HG03558 (cell line): ENCODE measurements at regions not wholly inside any gene's neighbourhood (a gene's known extent, or its start where the extent isn't known, plus 50 kb on each side); places are given as distances from the start of the nearest gene placed in this dataset.
"Not testable (repeated sequence)": the region's sequence is repeated elsewhere in the genome, so short reads cannot be mapped to it uniquely, and the experiment has no call there.

ENCODE experiments used
- ATAC-seq: cut with Tn5 transposase; IDR thresholded peaks from one replicate; pipeline ENCODE4 v1.9.1; 2021; ENCODE audit warnings: moderate number of reproducible peaks; ENCODE audit not compliant: unreplicated experiment; ENCODE audit errors: extremely low read depth

DNA sequence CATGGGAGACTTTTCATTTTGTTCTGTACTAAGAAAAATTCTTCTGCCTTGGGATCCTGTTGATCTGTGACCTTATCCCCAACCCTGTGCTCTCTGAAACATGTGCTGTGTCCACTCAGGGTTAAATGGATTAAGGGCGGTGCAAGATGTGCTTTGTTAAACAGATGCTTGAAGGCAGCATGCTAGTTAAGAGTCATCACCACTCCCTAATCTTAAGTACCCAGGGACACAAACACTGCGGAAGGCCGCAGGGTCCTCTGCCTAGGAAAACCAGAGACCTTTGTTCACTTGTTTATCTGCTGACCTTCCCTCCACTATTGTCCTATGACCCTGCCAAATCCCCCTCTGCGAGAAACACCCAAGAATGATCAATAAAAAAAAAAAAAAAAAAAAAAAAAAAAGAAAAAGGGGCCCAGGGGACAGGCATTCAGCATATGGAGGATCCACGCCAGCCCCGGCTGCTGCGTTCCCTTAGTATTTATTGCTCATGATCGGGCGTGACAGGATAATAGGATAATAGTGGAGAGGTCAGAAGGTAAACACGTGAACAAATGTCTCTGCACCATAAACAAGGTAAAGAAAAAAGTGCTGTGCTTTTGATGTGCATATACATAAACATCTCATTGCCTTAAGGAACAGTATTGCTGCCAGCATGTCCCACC lies 113.7 kb upstream of the ZNF92 start:
- ATAC-seq: not testable (repeated sequence)

DNA sequence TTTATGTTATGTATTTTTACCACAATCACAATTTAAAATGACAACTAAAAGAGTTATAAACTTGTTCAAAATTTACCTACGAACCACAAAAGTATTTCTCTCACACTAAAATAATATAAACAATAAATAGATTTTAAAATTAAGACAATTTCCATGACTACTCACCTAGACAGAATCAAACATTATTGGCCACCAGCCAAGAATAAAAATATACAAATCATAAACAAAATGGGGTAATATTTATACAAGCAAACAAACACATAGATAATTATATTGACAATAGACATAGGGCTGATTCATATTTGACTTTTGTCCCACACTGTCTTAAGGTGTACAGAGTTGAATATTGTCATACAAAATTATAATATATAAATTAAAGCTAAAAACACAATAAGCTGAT lies 119.6 kb upstream of the ZNF92 start:
- ATAC-seq: no peak

DNA sequence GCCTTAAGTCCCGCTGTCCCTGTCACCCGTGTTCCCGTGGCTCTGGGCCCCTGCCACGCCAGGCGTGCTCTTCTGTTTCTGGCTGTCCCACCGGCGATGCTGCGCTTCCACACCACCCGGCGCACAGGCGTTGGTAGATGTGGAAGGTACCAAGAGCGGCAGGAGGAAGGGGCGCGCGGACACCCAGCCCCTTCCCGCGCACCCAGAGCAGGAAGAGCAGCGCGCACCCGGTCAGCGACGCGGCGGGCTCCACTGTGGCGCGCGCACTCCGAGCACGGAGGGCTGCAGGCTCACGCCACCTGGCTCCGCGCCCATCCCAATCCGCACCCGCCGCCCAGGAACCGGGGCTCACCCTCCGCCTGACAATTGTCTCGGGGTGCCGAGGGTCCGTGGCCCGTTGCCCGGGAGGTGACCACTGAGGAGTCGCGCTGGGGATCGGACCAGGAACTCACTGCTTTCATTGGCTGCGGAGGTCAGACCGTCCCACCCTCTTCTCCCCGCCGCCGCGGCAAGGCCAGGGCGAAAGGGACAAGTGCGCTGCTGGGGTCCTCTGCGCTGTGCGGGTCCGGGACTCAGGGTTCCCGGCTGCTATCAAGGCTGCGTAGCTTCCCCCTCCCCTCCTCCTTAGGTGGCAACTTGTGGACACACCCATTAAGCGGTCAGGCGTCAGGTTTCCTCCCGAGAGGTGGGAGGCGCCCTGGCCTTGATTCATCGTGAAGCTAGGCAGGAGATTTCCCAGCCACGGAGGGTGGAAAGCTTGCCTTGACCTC lies 121.6 kb upstream of the ZNF92 start:
- no peak for ATAC-seq

DNA sequence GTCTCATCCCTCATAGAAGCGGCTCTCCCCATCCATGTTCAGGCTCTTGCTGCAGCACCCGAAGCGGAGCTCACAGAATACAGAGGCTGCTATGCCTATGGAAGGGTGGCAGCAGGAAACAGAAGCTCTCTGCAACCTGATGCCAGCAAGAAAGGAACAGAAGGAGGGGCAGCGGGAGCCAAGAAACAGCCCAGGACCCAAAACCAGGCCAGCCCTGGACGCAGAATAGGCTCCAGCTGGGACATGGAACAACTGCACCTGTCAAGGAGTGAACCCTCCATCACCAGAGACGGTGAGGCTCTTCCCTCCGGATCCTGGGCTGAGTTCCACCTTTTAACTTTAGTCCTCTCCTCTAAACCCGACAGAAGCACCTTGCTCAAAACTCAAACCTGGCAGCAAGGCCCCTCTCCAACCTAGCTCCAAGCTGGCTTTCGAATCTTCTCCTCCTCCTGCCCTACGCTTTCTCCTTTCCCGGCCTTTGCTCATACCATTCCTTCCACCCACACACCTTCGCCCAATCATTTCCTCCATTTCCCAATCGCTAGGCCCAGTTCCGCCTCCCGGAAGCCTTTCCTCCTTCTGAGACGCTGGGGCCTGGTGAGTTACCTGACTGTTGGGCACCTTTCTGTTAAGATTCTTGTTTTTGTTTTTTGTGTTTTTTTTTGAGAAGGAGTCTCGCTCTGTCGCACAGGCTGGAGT lies 122.8 kb upstream of the ZNF92 start:
- no peak for ATAC-seq

DNA sequence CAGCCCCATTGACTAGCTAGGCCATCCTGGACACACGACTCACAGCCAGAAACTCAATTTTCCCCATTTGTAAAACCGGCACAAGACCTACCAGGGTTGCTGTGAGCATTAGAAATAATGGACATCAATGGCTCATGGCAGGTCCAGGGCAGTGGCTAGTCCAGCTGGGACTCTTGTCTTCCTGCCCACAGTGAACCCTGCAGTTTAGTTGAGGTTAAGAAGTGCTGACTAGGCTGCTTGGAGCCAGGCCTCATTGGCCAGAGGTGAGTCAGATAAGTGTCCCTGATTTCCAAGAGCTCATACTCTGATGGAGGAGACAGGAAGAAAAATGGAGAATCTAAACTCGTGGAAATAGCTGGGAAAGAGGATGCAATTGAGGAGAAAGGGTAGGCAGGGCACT lies 123.4 kb upstream of the ZNF92 start:
- no peak for ATAC-seq

DNA sequence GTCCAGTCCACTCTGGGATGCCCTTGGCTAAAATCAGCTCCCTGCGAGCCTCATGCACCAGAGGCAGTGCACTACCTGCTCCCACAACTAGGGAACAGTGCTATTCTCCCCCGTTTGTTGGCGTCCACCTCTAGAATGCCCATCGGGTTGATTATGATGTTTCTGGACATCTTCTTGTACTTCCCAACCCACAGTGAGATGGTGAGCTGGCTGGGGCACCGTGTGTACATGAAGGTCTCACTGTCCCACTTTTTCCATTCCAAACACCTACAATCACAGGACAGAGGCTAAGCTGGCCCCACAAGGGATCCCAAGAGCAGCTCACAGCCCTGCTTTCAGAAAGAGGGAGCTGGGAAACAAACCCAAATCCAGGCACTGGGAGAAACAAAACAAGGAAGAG lies 126.2 kb upstream of the ZNF92 start:
- no peak for ATAC-seq

DNA sequence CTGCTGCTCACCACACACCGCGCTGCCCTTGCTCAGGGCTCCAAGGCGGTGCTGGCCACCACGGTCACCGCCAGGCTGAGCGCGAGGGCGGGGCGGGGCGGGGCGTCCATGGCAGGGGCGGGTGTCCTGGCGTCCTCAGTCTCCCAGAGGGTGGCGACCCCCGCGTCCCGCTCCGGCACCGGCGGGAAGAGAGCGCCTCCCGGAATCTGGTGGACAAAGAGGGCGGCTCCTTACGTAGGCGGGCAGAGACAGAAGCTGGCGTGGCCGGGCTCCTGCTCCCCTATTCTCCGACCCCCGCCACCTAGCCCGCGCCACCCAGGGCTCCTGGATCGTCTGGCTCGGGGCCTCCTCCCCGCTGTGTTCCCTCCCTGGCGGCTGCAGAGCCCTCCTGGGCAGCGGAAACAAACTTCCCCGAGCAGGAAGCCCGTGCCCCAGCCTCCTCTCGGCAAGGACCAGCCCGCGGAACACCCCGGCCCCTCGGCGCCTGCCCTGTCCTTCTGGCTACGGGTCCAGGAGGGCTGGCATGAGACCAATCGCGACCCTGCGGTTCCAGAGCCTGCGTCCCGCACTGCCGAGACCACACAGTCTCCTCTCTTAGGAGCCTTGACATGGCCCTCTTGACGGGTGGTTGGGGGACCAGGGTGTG lies 133.8 kb upstream of the ZNF92 start:
- no peak for ATAC-seq

DNA sequence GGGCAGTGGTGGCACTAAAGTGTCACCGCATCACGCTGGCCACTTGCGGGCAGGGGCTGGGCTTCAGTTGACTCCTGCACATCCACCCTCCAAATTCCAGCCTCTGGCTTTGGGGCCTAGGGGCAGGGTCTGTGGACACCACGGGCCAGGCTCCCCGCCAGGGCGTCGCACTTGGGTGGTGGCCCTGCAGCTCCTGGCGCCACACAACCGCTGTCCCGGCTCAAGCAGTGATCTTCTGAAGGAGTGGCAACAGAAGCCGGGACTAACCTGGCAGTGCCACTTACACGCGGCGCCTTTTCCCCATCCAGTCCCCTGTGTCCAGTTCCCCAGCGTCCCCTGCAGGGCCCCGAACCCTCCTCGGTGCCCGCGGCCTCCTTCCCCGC lies 134.3 kb upstream of the ZNF92 start:
- ATAC-seq: no peak

DNA sequence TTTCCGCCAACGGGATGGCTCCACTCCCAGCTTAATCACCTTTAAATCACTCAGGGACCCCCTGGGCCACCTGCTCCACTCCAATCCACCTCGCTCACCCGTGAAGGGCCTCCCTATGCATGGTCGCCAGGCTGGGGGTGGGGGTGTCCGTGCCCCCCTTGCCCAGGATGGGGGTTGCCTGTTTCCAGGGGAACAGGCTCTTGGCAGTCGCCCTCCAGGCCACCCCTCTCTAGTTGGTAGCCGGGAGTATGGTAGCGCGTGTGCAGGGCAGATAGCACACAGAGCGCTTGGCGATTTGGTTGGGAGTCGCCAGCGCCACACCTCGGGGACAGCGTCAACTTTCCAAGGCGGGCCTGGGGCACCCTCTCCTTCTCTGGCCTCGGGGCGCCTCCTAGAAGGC lies 134.9 kb upstream of the ZNF92 start:
- ATAC-seq: no peak

DNA sequence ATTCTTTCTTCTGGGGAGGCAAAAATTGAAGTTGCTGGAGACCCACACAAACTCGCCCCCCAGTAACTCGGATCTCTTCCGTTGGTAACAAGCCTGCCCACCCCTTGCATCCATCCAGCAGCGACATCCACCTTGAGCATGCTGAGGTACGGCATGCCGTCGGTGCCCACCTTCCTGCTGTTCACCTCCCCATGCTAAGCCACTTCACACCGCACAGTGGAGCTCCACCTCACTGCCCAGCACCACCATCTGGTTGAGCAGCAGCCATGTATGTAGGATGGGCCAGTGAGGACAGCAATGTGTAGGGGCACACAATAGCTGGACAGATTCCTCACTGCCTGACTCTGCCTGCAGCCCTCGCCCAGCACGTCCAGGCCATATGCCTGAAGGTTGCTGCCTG lies 138.1 kb upstream of the ZNF92 start:
- no peak for ATAC-seq

DNA sequence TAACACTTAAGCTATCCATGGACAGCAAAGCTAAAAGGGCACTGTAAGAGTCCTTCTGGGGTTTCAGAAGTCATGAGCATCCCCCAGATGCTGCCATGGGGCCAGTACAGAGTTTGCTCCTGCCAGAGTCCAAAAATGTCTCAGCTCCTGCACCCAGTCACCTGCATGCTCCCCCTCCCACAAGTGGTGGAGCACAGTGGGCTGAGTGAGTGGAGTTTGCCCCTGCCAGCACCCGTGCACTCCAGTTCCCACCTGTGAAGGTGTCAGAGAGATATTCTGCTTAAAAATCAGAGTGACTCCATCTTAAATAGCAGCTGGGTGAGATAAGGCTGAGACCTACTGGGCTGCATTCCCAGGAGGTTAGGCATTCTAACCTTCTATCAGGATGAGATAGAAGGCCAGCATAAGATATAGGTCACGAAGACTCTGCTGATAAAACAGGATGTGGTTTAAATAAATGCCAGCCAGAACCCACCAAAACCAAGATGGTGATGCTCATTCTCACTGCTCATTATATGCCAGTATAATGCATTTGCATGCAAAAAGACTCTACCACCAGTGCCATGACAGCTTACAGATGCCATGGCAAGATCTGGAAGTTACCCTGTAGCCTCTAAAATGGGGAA lies 140.1 kb upstream of the ZNF92 start:
- ATAC-seq: no peak

DNA sequence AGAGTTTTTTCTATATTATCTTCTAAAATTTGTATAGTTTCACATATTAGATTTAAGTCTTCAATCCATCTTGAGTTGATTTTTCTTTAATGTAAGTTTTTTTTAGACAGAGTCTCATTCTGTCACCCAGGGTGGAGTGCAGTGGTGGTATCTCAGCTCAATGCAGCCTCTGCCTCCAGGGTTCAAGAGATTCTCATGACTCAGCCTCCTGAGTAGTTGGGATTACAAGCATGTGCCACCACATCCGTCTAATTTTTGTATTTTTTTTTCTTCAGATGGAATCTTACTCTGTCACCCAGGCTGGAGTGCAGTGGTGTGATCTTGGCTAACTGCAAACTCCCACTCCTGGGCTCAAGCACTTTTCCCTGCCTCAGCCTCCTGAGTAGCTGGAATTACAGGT lies 143.4 kb upstream of the ZNF92 start:
- ATAC-seq: no peak

DNA sequence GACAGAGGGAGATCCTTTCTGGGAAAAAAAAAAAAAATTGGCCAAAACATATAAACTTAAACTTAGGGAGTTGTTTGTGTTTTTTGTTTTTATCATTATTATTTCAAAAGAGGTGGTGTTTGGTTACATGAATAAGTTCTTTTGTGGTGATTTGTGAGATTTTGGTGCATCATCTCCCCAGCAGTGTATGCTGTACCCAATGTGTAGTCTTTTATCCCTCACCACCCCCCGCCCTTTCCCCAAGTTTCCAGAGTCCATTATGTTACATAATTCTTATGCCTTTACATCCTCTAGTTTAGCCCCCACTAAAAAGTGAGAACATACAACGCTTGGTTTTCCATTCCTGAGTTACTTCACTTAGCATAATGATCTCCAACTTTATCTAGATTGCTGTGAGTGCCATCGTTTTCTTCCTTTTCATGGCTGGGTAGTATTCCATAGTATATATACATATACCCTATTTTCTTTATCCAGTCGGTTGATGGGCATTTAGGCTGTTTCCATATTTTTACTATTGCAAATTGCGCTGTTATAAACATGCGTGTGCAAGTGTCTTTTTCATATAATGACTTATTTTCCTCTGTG lies 148.1 kb upstream of the ZNF92 start:
- ATAC-seq: no peak

DNA sequence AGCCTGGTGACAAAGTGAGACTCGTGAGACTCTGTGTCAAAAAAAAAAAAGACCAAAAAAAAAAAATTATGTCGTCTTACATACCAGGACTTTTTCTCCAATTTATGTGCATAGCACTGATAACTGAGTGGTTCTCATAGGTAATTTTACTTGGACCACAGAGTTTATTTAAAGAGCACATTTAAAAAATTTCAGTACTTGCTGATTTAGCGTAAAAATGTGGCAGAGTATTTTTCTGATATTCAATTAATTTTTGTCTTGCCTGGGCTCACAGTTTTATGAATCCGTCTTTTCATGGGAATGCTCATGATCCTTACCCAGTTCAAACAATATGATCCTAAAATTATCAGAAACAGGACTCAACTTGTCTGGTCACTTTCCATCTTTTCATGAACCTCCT lies 151.0 kb upstream of the ZNF92 start:
- no peak for ATAC-seq

DNA sequence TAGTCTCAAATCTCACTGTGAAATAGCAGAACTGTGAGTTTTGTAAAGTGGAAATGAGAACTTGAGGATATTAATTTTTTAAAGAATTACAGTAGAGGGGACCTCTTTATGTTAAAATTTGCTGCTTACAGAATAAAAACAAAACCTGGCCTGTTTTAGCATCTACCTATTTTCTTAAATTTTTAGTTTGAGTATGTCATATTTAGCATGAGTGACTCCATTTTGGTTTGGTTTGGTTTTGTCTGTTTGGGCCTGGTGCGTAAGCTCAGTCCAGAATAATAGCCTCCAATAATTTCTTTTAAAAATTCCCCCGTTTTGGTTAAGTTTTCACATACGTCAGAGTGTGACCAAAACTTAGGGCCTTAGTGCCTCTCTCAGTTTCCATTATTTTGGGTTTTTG lies 152.0 kb upstream of the ZNF92 start:
- ATAC-seq: no peak

DNA sequence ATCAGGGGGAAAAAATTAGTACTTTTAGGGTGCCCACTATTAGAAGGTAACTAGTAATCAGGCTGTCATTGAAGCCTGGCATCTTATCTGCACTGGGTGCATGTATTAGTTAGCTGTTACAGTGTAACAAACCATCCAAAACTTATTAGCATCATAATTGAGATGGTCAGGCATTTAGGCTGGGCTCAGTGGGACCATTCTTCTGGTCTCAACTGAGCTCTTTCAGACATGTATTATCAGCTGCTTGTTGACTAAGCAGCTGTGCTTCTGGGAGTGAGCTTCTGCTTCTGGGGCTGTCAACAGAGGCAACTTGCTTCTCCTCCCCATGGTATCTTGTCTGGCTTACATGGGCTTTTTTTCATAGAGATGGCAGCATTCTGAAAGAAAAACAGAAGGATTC lies 154.0 kb upstream of the ZNF92 start:
- no peak for ATAC-seq

DNA sequence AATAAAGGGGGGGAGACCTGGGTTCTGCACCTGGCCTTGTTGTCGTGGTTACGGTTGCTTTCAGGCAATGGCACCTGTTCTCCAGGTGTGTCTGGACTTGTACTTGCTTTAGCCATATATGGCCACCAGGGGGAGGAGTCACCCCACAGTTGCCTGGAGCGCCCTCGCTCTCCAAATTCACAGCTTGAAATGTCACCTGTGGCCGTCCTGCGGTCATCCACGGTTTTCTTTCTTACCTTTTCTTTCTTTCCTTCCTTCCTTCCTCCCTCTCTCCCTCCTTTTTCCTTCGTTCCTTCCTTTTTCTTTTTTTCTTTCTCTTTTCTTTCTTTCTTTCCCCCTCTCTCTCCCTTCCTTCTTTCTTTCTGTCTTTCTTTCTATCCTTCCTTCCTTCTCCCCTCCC lies 157.2 kb upstream of the ZNF92 start:
- peak; percentile 68 for ATAC-seq

DNA sequence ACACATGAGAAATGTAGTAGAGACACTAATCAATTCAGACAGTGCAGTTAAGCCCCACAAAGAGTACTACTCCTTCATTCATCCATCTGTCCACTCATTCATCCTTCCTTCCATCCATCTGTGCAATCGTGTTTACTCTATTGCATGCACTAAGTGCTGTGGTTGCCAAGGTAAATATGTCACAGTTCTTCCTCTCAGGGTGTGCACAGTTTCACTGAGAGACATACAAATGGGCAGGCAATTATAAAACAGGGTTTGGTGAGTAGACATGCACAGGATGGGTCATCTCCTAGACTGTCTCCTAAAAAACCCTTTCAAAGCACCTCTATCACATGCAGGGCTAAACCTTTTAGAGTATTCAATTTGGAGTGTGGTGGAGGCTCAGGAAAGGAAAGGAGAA lies 160.4 kb upstream of the ZNF92 start:
- not testable (repeated sequence) for ATAC-seq

DNA sequence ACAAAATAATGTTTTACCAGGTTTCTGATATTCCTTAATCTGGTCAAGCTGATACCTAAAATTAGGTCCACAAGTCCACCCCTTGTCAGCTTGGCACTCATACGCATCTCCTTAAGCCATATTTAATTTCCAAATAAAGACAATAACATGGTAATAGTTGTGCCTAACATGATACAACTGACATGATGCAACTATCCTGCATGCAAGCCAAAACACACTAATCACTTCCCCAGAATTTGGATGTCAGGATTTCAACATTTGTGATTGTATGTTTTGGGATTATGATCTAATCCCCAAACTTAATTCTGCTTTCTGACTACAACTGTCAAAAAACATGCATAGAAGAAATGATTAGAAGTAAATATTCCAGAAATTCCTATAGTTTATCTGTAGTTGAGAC lies 174.4 kb upstream of the ZNF92 start:
- not testable (repeated sequence) for ATAC-seq

DNA sequence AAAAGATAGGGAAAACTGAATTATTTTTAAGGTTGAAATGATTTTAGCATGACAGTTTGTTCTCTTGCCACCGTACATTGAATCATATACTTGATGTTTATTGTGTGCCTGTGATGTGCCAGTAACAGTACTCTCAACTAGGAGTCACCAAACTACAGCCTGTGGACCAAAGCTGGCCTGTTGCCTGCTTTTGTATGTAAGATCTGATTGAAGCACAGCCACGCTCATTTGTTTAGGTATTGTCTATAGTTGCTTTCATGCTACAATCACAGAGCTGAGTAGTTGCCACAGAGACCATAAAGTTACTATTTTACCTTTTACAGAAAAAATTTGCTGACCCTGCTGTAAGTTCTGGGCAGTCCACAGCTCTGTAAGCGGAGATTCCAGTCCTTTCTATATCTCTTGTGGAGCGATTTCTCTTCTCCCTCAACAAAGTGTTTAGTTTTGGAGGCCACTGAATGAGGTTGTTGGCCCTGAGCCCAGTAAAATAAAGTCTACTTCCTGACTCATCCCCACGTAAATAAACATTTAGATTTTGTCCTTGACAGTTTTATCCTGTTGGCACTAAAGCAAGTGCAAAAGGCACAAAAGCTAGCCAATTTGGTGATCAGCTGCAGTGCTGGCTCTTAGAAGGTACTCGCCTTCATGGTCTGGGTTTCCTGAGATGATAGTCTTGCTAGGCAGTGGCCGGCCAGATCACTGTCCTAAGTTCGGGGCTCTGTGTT lies 180.2 kb upstream of the ZNF92 start:
- not testable (repeated sequence) for ATAC-seq
